Caki2 (cell line): ENCODE measurements at regions not wholly inside any gene's neighbourhood (a gene's known extent, or its start where the extent isn't known, plus 50 kb on each side); places are given as distances from the start of the nearest gene placed in this dataset.
A peak's percentile ranks its signal among the peaks of the same experiment; 100 is the strongest.

Experiments
- DNase-seq: peaks from one replicate; pipeline ENCODE4 v3.0.0-alpha.2; 2015; ENCODE audit warnings: low read depth
- in situ Hi-C: cut with HindIII; loops from 2 replicates; pipeline ENCODE4 v1.10.0; 2016; ENCODE audit warnings: low sequenced_read_pairs, low pct_unique_long_range_greater_than_20kb, mixed read lengths

DNA sequence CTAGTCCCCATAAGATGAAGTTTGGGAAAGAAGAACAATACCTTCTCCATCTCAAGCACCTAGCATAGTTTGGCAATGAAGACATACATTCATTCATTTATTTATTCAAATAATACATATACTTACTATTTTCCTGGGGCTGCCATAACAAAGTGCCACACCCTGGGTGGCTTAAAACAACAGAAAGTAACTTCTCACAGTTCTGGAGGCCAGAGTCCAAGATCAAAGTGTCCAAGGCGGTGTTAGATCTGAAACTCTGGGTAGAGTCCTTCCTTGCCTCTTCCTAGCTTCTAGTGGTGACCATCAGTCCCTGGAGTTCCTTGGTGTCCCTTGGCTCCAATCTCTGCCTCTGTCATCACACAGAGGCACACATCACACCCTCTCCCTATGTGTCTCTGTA, 112.1 kb upstream of the IGSF21 start:
- in situ Hi-C loops, result no loop called here
- DNase-seq, result no peak

DNA sequence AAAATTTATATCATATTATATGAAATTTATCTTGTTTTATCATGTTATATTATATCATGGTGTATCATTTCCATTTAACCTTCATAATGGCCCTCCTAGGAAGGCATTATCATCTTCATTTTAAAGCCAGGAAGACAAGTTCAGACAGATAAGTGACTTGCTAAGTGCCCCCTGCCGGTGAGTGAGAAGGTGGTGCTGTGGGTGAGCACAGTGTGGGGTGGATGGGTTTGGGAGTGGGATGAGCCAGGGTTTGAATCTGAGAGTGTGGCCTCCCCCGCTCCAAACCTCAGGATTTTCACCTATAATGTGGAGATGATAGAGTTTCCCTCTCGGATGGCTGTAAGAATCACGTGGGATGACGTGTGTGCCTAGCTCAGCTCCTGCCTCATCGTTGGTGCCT, 108.7 kb upstream of the IGSF21 start:
- no peak for DNase-seq
- in situ Hi-C loops, result no loop called here

DNA sequence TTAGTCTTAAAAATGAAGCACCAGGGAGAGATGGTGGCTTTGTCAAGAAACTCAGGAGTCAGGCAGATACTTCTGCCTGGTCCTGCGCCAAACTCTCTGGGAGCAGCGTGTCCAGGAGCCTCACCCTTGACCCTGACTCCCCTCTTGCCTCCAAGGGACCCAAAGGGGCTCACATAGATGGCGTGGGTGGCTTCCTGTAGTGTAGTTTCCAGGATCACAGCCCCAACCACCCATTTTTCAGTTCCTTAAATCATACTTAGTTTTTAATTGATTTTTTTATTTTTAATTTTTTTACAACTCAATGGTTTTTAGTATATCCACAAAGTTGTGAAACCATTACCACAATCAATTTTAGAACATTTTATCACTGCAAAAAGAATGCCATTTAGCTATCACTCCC, 107.7 kb upstream of the IGSF21 start:
- in situ Hi-C loops, result no loop called here
- DNase-seq, result no peak

DNA sequence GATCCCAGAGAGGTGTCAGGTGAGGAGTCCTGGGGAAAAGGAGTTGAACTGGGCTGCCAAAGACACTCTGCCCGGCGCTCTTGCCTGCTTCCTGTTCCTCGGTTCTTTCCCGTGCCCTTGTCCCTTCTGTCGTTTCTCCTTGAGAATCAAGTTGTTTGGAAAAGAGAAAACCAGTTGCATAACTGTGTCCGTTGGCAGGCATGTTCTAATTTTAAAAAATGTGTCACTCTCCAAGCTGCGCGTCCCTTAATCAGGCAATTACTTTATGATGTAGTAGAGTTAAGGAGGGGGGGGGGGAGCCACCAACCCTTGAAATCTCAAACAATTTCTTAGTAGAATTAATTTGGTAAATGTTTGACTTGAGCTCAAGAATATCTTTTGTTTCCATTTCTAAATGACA, 105.9 kb upstream of the IGSF21 start:
- DNase-seq, result no peak
- in situ Hi-C loops, result no loop called here

DNA sequence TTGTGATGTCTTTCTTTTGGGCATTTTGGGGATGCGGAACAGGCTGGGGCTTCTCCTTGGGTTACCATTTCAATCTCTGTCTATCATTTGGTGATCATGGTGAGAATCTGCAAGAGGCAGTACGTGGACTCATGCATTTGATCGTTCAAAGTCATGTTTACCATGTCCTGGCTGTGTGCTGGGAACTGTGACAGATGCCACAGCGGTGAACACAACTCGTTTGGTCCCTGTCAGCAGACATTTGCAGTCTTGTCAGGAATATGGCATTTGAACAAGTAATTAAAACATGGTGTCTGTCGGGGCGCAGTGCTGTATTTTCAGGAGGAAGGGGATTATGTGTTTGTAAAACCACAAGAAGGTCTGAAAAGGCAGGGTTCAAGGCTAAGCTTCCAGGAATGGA, 103.3 kb upstream of the IGSF21 start:
- in situ Hi-C loops, result no loop called here
- DNase-seq, result no peak

DNA sequence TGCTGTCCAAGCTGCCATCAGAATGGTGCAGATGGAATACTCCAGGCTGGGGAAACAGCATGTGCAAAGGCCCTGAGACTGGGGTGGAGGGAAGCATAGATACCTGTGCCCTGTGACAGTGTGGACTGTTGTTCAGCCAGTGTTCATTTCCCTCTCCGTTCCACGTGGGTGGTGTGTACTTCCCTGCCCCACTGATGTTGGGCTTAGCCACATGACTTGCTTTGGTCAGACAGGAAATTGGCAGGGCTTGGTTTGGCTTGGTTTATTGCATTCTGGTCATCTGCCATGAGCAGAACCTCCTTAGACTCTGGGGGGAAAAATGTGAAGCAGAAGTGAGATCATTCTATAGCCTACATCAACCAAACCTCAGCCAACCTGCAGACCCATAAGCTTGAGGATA, 102.4 kb upstream of the IGSF21 start:
- in situ Hi-C loops, result no loop called here
- no peak for DNase-seq

DNA sequence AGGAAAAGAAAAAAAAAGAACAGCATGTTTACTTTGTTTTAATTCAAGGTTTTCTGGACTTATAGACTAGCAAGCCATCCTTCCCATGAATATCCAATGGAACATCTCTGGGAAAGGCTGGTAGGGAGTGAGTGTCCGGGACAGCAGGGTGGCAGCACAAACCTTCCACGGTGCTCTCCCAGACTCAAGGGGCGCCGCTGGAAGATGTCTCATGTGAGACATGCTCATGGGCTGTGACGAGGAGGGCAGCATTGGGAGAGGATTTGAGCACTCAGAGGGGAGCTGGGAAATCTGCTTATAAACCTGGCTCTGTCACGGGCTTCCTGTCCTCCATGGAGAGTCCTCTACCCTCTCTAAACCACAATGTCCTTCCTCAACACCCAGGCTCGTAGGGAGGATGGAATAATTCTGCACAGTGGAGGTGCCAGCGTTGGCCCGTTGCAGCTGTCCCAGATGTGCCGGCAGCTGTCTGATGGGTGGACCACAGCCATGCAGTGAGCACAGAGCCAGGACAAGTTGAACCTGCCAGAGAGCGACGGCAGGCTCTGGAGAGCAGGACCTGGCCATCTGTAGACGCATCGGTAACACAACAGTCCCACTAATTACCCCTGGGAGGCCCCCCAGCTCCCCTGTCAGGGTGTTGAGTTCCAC, 100.1 kb upstream of the IGSF21 start:
- in situ Hi-C loops, result no loop called here
- no peak for DNase-seq

DNA sequence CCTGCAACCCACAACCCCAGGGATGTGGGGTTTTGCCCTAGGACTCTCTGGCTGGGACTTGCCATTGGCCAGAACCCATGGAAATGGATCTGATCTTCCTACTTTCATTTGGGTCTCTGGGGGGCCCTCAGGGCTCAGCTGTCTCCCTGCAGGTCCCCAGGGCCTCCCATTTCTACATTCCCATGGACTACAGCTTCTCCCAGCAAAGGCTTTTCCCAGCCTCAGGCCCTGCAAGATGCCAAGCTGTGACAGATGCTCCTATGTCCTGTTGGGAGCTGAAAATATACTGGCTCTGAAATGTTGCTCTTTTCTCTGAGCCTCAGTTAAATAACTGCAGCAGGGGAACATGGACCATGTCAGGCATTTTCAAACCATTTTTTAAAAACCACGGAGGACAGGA, 99.5 kb upstream of the IGSF21 start:
- in situ Hi-C loops, result no loop called here
- no peak for DNase-seq

DNA sequence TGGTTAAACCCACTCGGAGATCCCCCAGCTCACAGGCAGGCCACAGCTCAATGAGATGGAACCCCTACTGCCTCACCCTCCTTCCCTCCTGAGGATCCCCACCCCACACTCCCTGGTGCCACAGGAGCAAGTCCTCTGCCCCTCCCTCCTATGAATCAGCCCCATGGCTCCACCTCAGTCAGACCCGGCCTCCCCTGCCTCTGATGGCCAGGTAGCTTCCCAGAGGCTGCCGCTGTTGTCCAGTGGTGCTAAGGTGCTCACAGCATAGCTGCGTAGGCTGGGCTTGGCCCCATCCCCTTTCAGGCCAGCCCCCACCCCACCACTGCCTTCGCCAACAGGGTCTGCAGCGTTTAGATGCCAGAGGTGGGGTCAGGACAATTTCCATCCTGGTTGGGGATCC, 98.5 kb upstream of the IGSF21 start:
- in situ Hi-C loops, result no loop called here

DNA sequence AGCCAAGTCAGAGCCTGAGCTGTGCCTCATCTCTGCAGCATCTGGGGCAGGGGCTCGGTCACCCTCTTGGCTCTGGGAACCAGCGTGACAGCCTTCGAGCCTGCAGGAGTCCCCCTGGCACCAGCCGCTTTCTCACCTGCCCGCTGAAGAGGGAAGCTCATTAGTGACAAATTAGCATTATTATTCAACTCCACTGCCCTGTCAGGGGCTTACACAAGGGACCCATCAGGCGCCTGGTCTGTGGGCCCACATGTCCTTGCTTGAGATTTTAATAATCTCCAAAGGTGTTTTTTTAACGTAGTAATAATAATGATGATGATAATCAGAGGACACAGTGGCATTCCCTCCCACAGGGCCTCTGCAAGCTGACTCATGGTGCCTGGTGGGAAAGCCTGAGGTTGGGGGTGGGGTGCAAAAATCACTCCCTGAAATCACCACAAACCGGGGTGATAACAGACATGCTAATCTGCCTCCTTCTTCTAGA, 98.1 kb upstream of the IGSF21 start:
- in situ Hi-C loops, result no loop called here
- no peak for DNase-seq

More for the DNA sequence above, 98.5 kb upstream of the IGSF21 start:
- peak; percentile 8 for DNase-seq

DNA sequence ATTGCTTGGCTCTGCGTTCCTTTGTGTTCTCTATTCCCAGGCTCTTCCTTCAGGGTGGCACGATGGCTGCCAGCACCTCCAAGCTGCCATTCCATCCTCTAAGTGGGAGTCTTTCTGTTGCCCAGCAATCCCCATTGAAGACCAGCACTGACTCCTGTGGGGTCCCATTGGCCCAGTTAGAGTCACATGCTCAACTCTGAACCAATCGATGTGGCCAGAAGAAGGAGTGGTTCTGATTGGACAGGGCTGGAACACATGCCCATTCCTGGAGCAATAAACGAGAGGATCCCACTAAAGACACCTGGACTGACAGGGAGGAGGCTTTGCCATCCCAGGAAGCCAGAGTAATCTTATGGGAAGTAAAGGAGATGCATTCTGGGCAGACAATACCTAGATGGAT, 97.2 kb upstream of the IGSF21 start:
- in situ Hi-C loops, result no loop called here
- no peak for DNase-seq

DNA sequence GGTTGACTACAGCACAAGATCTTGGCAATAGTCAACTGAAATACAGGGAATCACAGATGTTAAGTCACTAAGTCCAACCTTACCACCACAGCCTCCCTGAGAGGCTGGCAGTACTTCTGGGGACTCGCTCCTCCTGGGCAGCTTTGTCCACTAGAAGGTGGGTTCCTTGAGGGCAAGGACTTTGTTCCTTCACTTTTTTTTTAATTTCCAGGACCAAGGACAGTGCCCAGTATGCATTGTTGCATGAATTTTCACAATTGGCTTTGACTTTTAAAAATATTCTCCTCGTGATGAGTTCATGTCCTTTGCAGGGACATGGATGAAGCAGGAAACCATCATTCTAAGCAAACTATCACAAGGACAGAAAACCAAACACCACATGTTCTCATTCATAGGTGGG, 96.7 kb upstream of the IGSF21 start:
- in situ Hi-C loops, result no loop called here
- peak; percentile 22 for DNase-seq

DNA sequence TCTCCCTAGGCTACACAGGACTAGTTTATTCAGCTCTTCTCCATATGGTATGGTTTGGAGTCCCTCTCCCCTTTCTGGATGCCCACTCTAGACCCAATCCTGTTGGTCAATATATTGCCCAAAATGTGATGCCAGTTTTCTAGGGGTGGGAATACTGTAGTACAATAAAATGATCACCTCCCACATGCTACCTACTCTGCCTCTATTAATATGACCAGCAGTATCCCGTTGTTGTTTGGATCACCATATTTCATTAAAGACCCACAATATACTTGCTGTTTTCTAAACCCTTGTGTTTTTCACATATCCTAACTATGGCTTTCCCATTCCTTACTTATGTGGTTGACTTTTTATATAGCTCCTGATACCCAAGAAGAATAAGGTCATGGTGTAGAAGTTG, 95.9 kb upstream of the IGSF21 start:
- no peak for DNase-seq
- in situ Hi-C loops, result no loop called here

DNA sequence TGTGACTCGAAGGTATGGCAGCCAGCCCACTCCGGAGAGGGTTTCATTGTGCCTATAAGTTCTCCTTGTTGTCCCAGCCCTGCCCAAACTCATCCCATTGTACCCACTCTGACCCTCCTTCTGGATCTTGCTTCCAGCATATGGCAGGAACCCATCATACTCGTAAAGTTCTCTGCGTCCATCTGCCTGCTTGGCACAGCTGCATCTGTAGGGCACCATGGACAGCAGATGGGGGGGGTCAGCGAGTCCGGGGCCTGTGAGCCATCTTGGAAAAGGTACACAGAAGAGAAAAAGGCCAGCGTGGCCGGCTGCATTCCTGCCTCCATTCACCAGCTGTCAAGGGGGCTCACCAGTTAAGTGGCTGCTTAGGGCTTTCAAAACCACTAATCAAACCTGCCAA, 94.9 kb upstream of the IGSF21 start:
- in situ Hi-C loops, result no loop called here
- DNase-seq, result no peak

DNA sequence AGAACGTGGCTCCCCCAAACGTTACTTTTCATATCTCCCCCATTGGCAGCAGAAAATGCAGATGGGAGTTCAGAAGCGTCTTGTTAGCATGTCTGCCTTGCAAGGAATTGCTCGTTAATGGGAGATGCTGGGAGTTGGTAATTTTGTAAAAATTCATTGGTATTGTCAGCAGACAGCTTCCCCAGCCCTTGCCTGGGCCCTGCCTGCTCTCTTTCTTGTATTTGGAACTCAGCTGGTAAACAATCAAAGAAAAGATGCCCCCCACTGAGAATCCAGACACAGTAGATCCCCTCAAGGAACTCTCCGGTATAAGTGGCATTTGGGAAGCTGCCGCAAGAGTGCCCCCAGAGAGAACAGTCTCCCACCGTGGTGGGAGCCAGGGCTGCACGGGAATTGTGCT, 94.4 kb upstream of the IGSF21 start:
- in situ Hi-C loops, result no loop called here
- DNase-seq, result no peak

DNA sequence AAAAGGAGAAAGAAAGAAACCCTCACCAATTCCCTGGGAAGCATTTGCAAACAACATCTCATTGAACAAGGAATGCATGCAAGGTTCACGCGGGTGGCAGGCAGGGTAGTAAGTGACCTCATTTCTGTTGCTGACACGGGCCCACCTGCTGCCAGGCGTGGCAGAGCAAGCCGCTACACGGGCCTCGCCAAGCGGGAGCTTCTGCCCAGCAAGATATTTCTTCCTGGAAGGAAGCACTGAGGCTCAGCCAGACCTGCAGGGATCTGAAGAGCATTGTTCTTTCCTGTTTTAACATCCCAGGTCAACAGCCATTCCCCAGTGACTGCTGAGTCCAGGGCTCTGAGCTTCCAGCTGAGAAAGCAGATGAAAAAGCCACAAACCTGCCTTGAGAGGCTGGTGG, 91.9 kb upstream of the IGSF21 start:
- no peak for DNase-seq
- in situ Hi-C loops, result no loop called here

DNA sequence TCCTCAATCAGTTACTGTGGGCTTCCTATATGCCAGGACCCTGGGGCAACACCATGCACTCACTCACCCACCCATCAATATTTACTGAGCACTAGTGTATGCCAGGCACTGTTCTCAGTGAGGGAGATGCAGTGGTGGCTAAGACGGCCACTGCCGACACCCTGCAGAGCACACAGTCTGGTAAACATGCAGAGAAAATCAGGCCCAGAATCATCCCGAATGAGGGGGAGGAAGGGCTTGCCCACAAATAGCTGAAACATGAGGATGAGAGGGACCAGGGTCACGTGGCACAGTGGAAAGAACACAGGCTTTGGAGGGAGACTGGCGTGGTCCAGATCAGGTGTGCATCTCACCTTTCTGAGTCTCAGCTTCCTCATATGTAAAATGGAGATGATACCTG, 89.2 kb upstream of the IGSF21 start:
- DNase-seq, result no peak

DNA sequence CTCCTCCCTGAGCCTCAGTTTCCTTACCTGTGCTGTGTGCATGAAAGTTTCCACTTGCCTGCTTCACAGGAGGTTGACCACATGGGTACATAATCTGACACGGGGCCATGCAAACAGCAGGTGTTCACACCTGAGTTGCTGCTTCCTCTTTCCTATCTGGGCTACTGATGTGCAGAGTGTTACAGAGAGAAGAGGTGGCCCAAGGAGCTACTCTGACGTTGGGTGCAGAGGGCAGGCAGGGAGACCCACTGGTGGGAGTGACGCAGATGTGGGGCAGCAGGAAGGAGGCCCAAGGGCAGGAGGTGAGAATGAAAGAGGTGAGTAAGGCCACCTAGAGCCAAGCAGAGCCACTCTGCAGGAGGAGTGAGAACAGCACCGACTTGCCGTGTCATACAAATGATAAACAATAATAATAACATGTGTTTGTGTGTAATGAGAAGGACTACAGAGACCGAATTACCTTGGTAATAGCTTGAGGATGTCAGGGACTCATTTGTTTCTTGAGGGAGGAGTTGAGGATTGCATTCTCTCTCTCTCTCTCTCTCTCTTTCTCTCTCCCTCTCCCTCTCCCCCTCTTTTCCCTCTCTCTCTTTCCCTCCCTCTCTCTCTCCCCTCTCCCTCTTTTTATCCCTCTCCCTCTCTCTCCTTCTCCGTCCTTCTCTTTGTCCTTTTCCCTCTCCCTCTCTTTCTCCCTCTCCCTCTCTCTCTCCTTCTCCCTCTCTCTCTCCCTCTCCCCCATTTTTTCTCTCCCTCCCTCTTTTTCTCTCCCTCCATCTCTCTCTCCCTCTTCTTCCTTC, 87.4 kb upstream of the IGSF21 start:
- in situ Hi-C loops, result no loop called here
- DNase-seq, result no peak

More for the DNA sequence above, 89.2 kb upstream of the IGSF21 start:
- in situ Hi-C loops, result no loop called here

DNA sequence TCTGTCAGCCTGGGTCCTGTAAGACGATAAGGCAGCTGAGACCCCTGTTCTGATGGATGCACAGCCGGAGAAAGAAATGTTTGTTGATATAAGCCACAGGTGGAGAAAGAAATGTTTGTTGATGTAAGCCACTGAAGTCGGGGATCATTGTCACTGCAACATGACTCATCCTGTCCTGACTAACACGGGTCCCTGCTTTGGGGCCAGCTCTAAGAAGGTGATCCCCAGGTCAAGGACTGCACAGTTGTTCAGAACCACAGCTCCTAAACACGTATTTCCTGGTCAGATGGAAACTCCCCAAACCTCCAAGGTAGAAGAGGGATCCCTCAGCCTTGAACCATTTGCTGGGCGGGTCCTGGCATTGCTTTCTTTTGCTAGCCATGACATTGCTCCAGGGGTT, 86.4 kb upstream of the IGSF21 start:
- in situ Hi-C loops, result no loop called here
- DNase-seq, result peak; percentile 82
